ENCODE measurements at regions not wholly inside any gene's neighbourhood (a gene's known extent, or its start where the extent isn't known, plus 50 kb on each side); places are given as distances from the start of the nearest gene placed in this dataset.

DNA sequence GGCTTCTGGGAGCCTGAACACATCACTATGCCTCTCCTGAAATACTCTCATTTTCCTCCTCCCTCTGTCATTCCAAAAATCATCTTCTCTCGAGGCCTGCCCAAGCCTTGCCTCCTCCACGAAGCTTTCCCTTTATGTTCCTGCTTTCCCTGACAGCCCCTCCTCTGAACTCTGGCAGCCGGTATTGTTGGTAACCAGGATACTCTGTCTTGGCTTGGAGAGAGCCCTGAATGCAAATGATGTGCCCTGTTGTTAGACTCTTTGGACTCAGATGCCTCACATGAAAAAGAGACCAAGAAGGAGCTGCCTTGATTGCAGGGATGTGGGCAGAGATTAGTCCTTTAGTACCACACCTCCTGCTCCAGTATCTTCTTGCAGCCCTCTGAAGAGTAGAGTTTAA is 138.5 kb upstream of the DLX2 start:
- POLR2A ChIA-PET = no interaction called here
- H3K27me3 Mint-ChIP-seq = peaks cover 7% of the 10 kb centered on the region
- CTCF ChIA-PET = interaction anchor here (1.0 kb wide), 1 partner anchor 21 kb away, joined by 3 read pairs; no protein-coding TSS in a partner anchor
- peaks cover 9% of the 10 kb centered on the region for H3K4me1 Mint-ChIP-seq (ENCODE audit: low read depth)
- ATAC-seq = no peak
- H3K36me3 Mint-ChIP-seq (ENCODE audit: low read depth) = no peaks in the 10 kb centered on the region
- H3K4me3 Mint-ChIP-seq = no peak overlapping the region
- no peaks in the 10 kb centered on the region for H3K9me3 Mint-ChIP-seq
- intact Hi-C loops (cut with micrococcal nuclease) = no loop called here
- TF ChIP-seq, protein P1, sequence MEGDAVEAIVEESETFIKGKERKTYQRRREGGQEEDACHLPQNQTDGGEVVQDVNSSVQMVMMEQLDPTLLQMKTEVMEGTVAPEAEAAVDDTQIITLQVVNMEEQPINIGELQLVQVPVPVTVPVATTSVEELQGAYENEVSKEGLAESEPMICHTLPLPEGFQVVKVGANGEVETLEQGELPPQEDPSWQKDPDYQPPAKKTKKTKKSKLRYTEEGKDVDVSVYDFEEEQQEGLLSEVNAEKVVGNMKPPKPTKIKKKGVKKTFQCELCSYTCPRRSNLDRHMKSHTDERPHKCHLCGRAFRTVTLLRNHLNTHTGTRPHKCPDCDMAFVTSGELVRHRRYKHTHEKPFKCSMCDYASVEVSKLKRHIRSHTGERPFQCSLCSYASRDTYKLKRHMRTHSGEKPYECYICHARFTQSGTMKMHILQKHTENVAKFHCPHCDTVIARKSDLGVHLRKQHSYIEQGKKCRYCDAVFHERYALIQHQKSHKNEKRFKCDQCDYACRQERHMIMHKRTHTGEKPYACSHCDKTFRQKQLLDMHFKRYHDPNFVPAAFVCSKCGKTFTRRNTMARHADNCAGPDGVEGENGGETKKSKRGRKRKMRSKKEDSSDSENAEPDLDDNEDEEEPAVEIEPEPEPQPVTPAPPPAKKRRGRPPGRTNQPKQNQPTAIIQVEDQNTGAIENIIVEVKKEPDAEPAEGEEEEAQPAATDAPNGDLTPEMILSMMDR (IDR thresholded peaks at IDR 0.05) = no peak
- no peak for DNase-seq
- H3K27ac Mint-ChIP-seq = no peak overlapping the region

DNA sequence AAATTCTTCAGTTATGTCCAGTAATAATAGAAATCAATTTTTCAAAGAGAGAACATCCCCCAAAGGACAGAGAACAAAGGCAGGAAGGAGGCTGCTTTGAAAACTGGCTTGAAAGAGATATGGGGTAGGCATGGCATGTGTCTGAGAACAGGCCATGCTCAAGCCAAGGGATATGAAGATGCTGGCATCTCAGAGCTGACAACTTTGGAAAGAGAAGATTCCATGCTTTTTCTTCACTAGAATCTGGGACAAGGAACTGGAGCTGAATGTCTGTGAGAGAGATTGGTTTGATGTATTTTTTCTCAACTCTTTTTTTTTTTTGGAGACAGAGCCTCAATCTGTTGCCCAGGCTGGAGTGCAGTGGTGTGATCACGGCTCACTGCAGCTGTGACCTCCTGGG is 139.8 kb upstream of the DLX2 start:
- H3K27ac Mint-ChIP-seq = no peak overlapping the region
- peaks cover 4% of the 10 kb centered on the region for H3K9me3 Mint-ChIP-seq
- no peak for ATAC-seq
- ChIA-PET POLR2A (no interaction called here), CTCF (interaction anchor here (1.9 to 2.1 kb wide), 2 partner anchors 11 to 219 kb away, joined by 6 to 7 read pairs; no protein-coding TSS in a partner anchor)
- TF ChIP-seq, protein P1 (IDR thresholded peaks at IDR 0.05) = no peak
- intact Hi-C loops (cut with micrococcal nuclease) = no loop called here
- no peak overlapping the region for H3K4me3 Mint-ChIP-seq
- H3K27me3 Mint-ChIP-seq = peaks cover 1% of the 10 kb centered on the region
- DNase-seq = no peak
- peaks cover 15% of the 10 kb centered on the region for H3K4me1 Mint-ChIP-seq (ENCODE audit: low read depth)
- H3K36me3 Mint-ChIP-seq (ENCODE audit: low read depth) = no peaks in the 10 kb centered on the region

DNA sequence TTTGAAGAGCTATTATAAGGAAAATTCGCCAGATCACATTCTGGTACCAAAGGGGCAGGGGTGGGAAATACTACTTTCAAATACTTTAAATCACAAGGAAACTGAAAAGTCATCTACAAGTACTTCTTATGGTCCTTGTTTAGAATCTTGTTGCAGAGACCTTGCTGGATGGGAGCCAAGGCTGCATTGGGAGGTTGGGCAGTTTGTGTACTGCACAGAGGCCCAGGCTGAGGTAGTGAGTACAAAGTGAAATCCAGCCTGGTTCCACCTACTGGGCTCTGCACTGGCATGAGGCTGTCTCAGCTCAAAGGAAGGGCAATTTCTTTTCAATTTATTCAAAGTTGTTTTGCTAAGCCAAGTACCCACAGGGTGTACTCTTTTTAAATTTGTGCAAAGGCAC is 140.3 kb upstream of the DLX2 start:
- peaks cover 1% of the 10 kb centered on the region for H3K27me3 Mint-ChIP-seq
- CTCF ChIA-PET = interaction anchor here (1.9 to 2.1 kb wide), 2 partner anchors 11 to 219 kb away, joined by 6 to 7 read pairs; no protein-coding TSS in a partner anchor
- TF ChIP-seq, protein P1 (IDR thresholded peaks at IDR 0.05) = no peak
- intact Hi-C loops (cut with micrococcal nuclease) = no loop called here
- no peaks in the 10 kb centered on the region for H3K36me3 Mint-ChIP-seq (ENCODE audit: low read depth)
- H3K4me3 Mint-ChIP-seq = no peak overlapping the region
- peaks cover 4% of the 10 kb centered on the region for H3K9me3 Mint-ChIP-seq
- no peak for ATAC-seq
- POLR2A ChIA-PET = interaction anchor here (0.6 kb wide), 2 partner anchors 14 to 559 kb away, joined by 3 read pairs; no protein-coding TSS in a partner anchor
- peaks cover 15% of the 10 kb centered on the region for H3K4me1 Mint-ChIP-seq (ENCODE audit: low read depth)
- H3K27ac Mint-ChIP-seq = no peak overlapping the region
- DNase-seq = no peak

DNA sequence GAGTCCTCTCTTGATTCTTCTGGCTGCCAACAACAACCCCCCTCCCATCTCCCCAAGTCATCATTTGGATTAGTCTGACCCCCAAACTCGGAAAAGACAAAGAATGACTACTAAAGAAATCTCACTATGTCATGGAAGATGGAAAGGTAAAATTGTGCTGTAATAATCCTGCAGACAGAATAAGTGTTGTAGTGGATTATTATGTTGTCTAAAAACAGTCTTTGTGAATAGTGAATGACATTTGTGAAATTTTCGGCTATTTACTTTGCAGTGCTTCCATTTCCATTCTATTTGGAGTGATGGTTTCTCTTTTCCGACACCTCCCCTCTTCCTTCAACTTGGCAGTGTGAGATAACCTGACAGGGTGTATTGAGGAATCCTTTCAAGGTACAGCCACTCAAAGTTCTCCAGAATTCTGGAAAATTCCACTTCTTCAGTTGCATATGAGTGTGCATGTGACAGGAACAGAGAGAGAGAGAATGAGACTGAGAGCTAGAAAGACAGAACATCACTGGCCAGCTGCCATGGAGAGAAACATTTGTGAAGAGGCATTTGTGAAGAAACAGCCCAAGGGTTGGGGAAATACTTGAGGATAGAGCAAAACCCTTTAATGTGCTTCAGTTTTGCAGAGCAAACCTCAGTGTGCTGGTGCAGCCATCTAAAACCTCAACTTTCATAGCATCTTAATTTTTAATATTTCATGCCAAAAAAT is 141.9 kb upstream of the DLX2 start:
- intact Hi-C loops (cut with micrococcal nuclease) = no loop called here
- CTCF ChIA-PET = no interaction called here
- H3K4me1 Mint-ChIP-seq (ENCODE audit: low read depth) = peaks cover 15% of the 10 kb centered on the region

DNA sequence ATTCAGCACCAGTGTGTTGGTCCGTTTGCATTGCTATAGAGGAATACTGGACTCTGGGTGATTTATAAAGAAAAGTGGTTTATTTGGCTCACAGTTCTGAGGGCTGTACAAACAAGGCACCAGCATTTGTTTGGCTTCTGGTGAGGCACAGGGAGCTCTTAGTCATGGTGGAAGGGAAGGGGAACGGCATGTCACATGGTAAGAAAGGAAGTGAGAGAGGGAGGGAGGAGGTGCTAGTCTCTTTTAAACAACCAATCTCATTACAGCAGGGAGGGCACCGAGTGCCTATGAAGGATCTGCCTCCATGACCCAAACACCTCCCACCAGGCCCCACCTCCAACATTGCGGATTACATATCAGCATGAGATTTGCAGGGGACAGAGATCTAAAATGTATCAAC is 143.9 kb upstream of the DLX2 start:
- ATAC-seq (peak; percentile 71), DNase-seq (peak; percentile 7)
- Mint-ChIP-seq H3K4me3 (no peak overlapping the region), H3K9me3 (peaks cover 4% of the 10 kb centered on the region), H3K27me3 (no peaks in the 10 kb centered on the region), H3K4me1 (ENCODE audit: low read depth) (peaks cover 29% of the 10 kb centered on the region), H3K36me3 (ENCODE audit: low read depth) (no peaks in the 10 kb centered on the region), H3K27ac (no peak overlapping the region)
- CTCF ChIA-PET = interaction anchor here (1.6 kb wide), 1 partner anchor 215 kb away, joined by 3 read pairs; no protein-coding TSS in a partner anchor
- POLR2A ChIA-PET = no interaction called here
- intact Hi-C loops (cut with micrococcal nuclease) = no loop called here
- TF ChIP-seq, protein P1 (IDR thresholded peaks at IDR 0.05) = no peak

More for the DNA sequence above, 141.9 kb upstream of the DLX2 start:
- POLR2A ChIA-PET = no interaction called here
- Mint-ChIP-seq H3K27me3 (no peaks in the 10 kb centered on the region), H3K27ac (no peak overlapping the region), H3K4me3 (no peak overlapping the region), H3K9me3 (peaks cover 4% of the 10 kb centered on the region), H3K36me3 (ENCODE audit: low read depth) (no peaks in the 10 kb centered on the region)
- TF ChIP-seq, protein P1 (IDR thresholded peaks at IDR 0.05) = no peak
- no peak for DNase-seq
- no peak for ATAC-seq
